ENCODE measurements at regions not wholly inside any gene's neighbourhood (a gene's known extent, or its start where the extent isn't known, plus 50 kb on each side); places are given as distances from the start of the nearest gene placed in this dataset.

- CTCF ChIA-PET, result no interaction called here
- TF ChIP-seq RELA (CRISPR knock-in tag; IDR thresholded peaks at IDR 0.05; ENCODE audit: borderline replicate concordance) (no peak), MXD4 (CRISPR knock-in tag; IDR thresholded peaks at IDR 0.05; ENCODE audit: borderline replicate concordance) (no peak), ZSCAN18 (CRISPR knock-in tag; IDR thresholded peaks at IDR 0.05) (no peak), ATF6 (CRISPR knock-in tag; IDR thresholded peaks at IDR 0.05) (no peak), NR3C1 (CRISPR knock-in tag; conservative IDR thresholded peaks at IDR 0.05; ENCODE audit: low read depth) (no peak), ZMAT4 (CRISPR knock-in tag; IDR thresholded peaks at IDR 0.05) (no peak), E2F1 (CRISPR knock-in tag; IDR thresholded peaks at IDR 0.05) (no peak), ZNF512 (CRISPR knock-in tag; IDR thresholded peaks at IDR 0.05; ENCODE audit: borderline replicate concordance) (no peak), ZNF281 (CRISPR knock-in tag; IDR thresholded peaks at IDR 0.05) (no peak), ESRRA (CRISPR knock-in tag; IDR thresholded peaks at IDR 0.05; ENCODE audit: borderline replicate concordance) (no peak), SOX15 (CRISPR knock-in tag; IDR thresholded peaks at IDR 0.05) (no peak), JAZF1 (CRISPR knock-in tag; IDR thresholded peaks at IDR 0.05) (no peak), AR (CRISPR knock-in tag; IDR thresholded peaks at IDR 0.05) (no peak)
- no peak for ATAC-seq
- no peaks in the 10 kb centered on the region for H3K36me3 Mint-ChIP-seq
- DNase-seq (ENCODE audit: low spot score), result no peak
- H3K27ac Mint-ChIP-seq, result no peak overlapping the region
- H3K4me1 Mint-ChIP-seq, result no peaks in the 10 kb centered on the region
- peaks cover 2% of the 10 kb centered on the region; the same call in 1 of the 2 replicates for H3K27me3 Mint-ChIP-seq (ENCODE audit: low read depth)
- POLR2A ChIA-PET, result no interaction called here
- no peaks in the 10 kb centered on the region for H3K9me3 Mint-ChIP-seq
- no peak overlapping the region for H3K4me3 Mint-ChIP-seq
Measured at GRCh38 chr7:91780521-91780920, 100.0 kb downstream of the MTERF1 start.
